ENCODE measurements at regions not wholly inside any gene's neighbourhood (a gene's known extent, or its start where the extent isn't known, plus 50 kb on each side); places are given as distances from the start of the nearest gene placed in this dataset.
A peak's percentile ranks its signal among the peaks of the same experiment; 100 is the strongest.
"Not testable (repeated sequence)": the region's sequence is repeated elsewhere in the genome, so short reads cannot be mapped to it uniquely, and the experiment has no call there.

- no peak for TF ChIP-seq POLR2A (IDR thresholded peaks at IDR 0.05; ENCODE audit: low read depth, low read length)
- FAIRE-seq (no peak), DNase-seq (ENCODE audit: insufficient read length, low spot score) (no peak)
Measured at GRCh38 chr10:21036757-21037156, 139.6 kb upstream of the NEBL start.

GRCh38 chr10:21034770-21035169, 137.7 kb upstream of the NEBL start:
- not testable (repeated sequence) for FAIRE-seq; DNase-seq (ENCODE audit: insufficient read length, low spot score)

- no peak for FAIRE-seq
- no peak for TF ChIP-seq POLR2A (IDR thresholded peaks at IDR 0.05; ENCODE audit: low read depth, low read length)
- no peak for DNase-seq (ENCODE audit: insufficient read length, low spot score)
Measured at GRCh38 chr10:21034241-21034640, 137.1 kb upstream of the NEBL start.

- FAIRE-seq (no peak), DNase-seq (ENCODE audit: insufficient read length, low spot score) (no peak)
- no peak for TF ChIP-seq POLR2A (IDR thresholded peaks at IDR 0.05; ENCODE audit: low read depth, low read length)
Measured at GRCh38 chr10:21032587-21033319, 135.6 kb upstream of the NEBL start.

GRCh38 chr10:21031232-21031795, 134.2 kb upstream of the NEBL start:
- no peak for TF ChIP-seq POLR2A (IDR thresholded peaks at IDR 0.05; ENCODE audit: low read depth, low read length)
- no peak for FAIRE-seq
- no peak for DNase-seq (ENCODE audit: insufficient read length, low spot score)

GRCh38 chr10:21030091-21030490, 133.0 kb upstream of the NEBL start:
- FAIRE-seq, result peak; percentile 11
- no peak for DNase-seq (ENCODE audit: insufficient read length, low spot score)

GRCh38 chr10:21022821-21023220, 125.7 kb upstream of the NEBL start:
- FAIRE-seq (no peak), DNase-seq (ENCODE audit: insufficient read length, low spot score) (no peak)
- no peak for TF ChIP-seq POLR2A (IDR thresholded peaks at IDR 0.05; ENCODE audit: low read depth, low read length)

More at GRCh38 chr10:21030091-21030490, 133.0 kb upstream of the NEBL start:
- TF ChIP-seq POLR2A (IDR thresholded peaks at IDR 0.05; ENCODE audit: low read depth, low read length), result 0 out of 2 replicates have a peak, but pooled peaks have one; percentile 25

GRCh38 chr10:21021843-21022594, 124.9 kb upstream of the NEBL start:
- DNase-seq (ENCODE audit: insufficient read length, low spot score) (no peak), FAIRE-seq (no peak)

GRCh38 chr10:21021231-21021630, 124.1 kb upstream of the NEBL start:
- no peak for FAIRE-seq
- TF ChIP-seq POLR2A (IDR thresholded peaks at IDR 0.05; ENCODE audit: low read depth, low read length), result no peak
- DNase-seq (ENCODE audit: insufficient read length, low spot score), result no peak

More at GRCh38 chr10:21021843-21022594, 124.9 kb upstream of the NEBL start:
- no peak for TF ChIP-seq POLR2A (IDR thresholded peaks at IDR 0.05; ENCODE audit: low read depth, low read length)

GRCh38 chr10:21020545-21020944, 123.4 kb upstream of the NEBL start:
- DNase-seq (ENCODE audit: insufficient read length, low spot score) (peak; percentile 38), FAIRE-seq (peak; percentile 11)
- TF ChIP-seq POLR2A (IDR thresholded peaks at IDR 0.05; ENCODE audit: low read depth, low read length), result no peak

- FAIRE-seq (no peak), DNase-seq (ENCODE audit: insufficient read length, low spot score) (no peak)
- no peak for TF ChIP-seq POLR2A (IDR thresholded peaks at IDR 0.05; ENCODE audit: low read depth, low read length)
Measured at GRCh38 chr10:21019436-21019835, 122.3 kb upstream of the NEBL start.

- DNase-seq (ENCODE audit: insufficient read length, low spot score) (no peak), FAIRE-seq (no peak)
- TF ChIP-seq POLR2A (IDR thresholded peaks at IDR 0.05; ENCODE audit: low read depth, low read length), result no peak
Measured at GRCh38 chr10:21015851-21016250, 118.7 kb upstream of the NEBL start.

- no peak for TF ChIP-seq POLR2A (IDR thresholded peaks at IDR 0.05; ENCODE audit: low read depth, low read length)
- FAIRE-seq (no peak), DNase-seq (ENCODE audit: insufficient read length, low spot score) (no peak)
Measured at GRCh38 chr10:21014141-21014540, 117.0 kb upstream of the NEBL start.

GRCh38 chr10:21011433-21012018, 114.4 kb upstream of the NEBL start:
- FAIRE-seq (no peak), DNase-seq (ENCODE audit: insufficient read length, low spot score) (no peak)
- TF ChIP-seq POLR2A (IDR thresholded peaks at IDR 0.05; ENCODE audit: low read depth, low read length), result no peak

All from H54 (cell line).